HG03342 (cell line): ENCODE measurements at regions not wholly inside any gene's neighbourhood (a gene's known extent, or its start where the extent isn't known, plus 50 kb on each side); places are given as distances from the start of the nearest gene placed in this dataset.
A peak's percentile ranks its signal among the peaks of the same experiment; 100 is the strongest.

Source experiments
- ATAC-seq: cut with Tn5 transposase; IDR thresholded peaks from one replicate; pipeline ENCODE4 v1.9.1; 2021; ENCODE audit warnings: mild to moderate bottlenecking, moderate library complexity; ENCODE audit not compliant: unreplicated experiment

DNA sequence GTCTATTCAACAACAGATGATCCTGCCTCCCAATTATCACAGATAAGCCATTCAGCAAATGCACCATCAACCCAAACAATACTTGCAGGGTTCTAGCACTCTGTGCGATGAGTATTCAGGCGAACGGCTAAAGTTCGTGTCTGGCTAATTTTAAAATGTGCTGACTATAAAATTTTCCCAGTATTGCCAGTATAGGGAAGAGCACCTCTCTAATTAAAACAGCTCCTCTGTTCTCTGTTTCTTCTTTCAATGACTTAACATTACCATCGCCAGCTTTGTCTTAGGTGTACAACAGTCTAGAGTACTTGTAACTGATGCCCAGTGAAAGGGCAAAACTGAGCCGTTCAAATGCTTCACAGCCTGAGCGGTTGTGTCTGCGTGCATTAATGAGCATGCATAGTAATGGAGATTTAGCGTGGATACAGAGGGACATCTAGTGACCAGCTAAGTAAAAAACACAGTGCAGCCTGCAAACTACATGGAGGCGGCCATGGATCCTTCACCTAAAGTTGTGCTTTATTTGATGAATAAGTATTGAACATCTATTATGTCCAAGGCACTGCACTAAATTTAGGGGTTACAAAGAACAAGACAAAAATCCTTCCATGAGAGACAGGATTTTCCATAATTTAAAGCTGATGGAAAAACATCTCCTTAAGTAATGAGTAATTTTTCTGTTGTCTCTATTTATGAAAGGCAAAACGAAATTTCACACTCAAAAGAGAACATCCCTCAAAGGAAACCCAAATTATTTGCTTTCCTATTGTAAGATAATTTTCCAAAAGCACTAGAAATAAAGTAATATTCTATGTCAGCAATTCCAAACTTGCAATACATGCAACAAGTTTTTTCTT lies 120.0 kb downstream of the SETD4 start:
- ATAC-seq = no peak

DNA sequence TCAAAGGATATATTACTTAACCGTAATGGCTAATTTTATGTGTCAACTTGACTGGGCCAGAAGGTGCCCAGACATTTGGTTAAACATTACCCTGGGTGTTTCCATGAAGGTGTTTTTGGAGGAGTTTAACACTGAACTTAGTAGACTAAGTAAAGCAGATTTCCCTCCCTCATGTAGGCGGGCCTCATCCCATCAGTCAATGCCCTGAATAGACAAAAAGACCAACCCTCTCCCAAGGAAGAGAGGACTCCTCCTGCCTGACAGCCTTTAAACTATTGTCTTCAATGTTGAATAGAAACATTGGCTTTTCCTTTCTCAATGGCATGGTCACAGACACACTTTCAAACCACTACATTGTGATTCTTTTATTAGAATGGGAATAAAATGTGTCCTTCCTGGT lies 121.9 kb downstream of the SETD4 start:
- ATAC-seq = no peak

DNA sequence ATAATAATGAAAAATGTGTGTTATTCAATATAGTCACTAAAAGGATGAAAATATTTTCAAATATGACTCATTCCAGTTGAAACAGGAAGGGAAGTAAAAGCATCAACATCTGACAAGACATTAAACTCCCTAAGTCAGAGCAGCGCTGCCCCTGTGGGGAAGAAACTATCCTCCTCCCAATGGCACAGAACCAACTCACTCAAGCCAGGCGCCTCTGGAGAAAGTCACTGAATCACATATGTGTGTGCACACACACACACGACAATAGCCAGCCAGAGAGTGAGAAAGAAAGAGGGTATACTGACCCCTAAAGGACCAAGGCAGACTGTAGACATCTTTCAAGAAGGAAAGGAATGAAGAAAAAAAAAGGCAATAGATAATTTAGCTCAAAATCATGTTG lies 126.9 kb downstream of the SETD4 start:
- no peak for ATAC-seq

DNA sequence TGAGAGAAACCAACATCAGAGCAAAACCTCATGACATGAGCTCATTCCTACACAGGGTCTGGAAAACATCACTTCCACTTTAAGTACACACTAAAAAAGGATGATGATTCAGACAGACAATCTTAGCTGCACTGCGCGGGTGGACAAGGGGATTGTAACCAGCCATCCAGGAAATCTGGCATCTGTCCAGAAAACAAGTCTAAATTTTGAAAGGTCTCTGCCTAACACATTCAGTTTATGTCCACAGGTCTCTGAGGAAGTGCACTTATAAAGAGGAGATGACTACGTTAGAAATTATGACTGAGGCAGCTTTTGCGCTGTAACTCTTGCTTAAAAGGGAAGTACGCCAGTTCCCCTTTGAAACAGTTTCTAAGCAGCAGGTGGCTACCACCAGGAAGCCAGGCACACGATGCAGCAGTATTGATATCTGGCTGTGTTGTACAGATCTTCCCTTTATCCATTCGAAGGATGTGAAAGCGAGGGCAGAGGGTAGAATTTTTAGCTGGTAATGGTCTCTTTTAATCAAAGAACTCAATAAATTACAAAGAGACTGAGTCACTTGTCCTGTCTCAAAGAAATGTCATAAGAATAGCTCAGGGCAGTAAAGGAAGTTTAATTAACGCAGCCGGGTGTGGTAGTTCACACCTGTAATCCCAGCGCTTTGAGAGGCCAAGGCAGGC lies 128.0 kb downstream of the SETD4 start:
- peak; percentile 89 for ATAC-seq

DNA sequence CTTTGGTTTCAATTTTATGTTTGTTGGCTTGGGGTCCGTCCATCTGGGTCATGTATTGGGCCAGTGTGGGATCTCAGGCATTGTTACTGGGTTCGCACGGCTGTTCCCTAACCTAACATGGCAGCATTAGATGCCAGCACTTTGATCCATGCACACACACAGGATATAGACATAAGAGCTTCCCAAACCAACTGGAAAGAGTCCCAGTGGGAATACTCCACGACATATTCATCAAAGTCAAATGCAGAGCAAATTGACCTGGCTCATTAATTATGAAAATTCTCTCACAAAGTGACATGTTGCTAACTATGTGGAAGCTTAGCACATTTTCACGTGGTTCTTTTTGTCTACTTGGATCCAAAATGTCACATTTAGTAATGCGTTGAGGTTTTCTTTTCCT lies 130.4 kb downstream of the SETD4 start:
- ATAC-seq = no peak

DNA sequence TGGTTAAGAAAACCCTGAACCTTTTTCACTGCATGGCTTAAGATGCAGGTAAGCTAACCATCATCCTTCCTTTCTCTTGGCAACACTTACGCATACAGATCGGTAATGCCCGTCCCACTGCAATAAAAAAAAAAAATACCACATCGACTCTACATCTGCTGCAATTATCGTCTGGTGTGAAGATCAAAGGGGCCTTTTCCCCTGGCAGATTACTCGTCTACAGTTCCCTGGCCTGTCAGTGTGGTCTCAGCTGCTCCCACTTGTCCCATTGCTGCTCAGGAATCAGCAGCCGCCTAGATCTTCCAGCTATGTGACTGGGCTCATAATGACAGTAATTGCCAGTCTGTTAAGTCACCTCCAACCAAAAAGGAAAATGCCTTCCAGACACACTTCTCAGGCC lies 133.1 kb downstream of the SETD4 start:
- ATAC-seq = no peak

DNA sequence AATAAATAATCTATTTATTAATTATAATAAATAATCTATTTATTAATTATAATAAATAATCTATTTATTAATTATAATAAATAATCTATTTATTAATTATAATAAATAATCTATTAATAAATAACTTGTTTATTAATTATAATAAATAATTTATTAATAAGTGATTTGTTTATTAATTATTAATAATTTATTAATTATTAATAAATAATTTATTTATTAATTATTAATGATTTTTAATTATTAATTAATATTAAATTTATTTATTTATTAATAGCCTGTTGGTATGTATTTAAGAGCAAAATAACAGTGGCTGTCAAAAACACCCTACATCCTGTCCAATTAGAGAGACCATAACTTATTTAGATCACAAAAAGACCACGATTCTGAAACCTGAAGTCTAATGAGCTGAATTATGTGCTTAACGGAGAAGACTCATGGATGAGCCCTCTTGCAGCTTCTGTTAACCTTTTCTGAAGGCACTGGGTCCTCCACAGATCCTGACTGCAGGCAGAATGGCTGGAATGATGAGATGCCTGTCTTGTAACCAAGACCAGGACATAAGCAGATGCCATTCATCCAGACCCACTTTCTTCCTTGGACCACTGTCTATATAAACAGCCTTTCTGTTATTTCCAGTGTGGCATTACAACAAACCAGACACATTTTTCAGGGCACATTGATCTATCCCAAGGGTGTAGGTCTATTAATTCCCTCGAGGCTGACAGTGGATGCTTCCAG lies 134.2 kb downstream of the SETD4 start:
- ATAC-seq = no peak

DNA sequence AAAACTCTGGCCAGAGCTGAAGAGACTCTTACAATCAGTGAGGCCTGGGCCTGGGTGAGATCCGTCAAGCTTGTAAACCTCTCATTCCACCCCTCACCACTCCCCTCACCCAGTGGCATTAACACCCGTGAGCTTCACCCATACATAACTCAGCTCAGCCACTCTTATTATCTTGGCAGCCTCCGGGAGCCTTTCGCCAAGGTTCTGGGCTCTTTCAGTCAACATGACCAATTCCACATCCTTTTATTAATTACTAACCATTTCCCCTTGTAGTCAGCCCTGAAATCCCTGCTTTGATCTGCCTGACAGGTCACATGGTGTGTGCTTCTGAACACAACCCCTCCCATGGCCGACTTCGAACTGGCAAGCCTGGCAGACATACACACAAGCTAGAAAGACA lies 134.8 kb downstream of the SETD4 start:
- ATAC-seq = no peak

DNA sequence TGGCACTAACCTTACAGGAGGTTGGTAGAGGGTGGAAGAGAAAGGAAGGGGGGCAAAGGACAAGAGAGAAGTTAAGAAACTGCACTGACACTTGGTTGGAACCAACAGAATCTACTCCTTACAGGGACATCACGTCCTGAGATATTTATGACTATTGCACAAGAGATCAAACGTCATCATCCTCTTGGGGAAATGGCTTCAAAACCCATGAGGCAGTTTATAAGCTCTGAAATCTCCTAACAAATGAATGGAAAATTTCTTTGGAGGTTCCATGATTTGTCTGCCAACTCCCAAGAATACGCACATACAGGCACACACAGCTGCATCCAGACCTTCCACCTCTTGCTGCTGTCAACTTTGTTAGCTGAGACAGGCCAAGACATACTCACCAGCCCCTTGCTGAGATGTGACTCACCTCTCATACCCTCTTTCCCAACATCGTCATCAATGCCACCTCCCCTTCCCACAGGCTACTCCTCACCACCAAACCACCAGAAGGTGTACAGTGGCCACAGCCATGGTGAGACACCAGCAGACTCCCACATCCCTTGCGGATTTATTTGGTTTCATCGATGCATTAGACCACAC lies 135.5 kb downstream of the SETD4 start:
- no peak for ATAC-seq

DNA sequence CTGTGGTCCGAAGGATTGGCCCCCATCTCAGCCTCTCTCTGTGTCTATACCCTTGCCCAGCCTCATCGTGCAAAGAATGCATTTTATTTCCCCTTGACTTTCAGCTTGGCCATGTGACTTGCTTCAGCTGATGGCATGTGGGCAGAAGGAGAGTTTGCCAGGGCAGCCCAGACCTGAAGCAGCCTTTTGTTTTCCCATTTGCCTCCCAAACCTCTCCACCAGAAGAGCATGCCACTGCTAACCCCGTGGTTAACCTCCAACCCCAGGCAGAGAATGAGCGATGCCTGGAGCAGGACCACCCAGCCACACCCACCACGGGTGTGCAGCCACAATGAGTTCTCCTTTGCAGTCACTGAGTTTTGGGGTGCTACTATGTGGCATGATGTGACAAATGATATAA lies 136.4 kb downstream of the SETD4 start:
- no peak for ATAC-seq

DNA sequence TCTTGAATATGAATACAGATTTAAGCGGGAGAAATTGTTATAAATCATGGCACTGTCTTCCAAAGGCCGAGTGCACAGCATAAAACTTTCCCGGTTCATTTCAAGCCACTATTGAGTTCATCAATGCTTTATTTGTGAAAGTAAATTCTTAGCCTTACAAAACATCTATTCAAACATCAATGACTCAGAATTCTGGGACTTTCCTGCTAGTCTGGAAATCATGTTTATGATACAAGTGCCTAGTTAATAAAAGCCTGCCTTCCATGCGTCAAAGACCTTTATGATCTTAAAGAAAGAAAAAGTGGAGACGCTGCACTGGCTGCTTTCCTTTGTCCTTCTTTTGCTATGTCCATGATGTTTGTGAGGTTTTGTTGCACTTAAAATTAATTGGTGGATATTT lies 137.7 kb downstream of the SETD4 start:
- ATAC-seq = no peak

DNA sequence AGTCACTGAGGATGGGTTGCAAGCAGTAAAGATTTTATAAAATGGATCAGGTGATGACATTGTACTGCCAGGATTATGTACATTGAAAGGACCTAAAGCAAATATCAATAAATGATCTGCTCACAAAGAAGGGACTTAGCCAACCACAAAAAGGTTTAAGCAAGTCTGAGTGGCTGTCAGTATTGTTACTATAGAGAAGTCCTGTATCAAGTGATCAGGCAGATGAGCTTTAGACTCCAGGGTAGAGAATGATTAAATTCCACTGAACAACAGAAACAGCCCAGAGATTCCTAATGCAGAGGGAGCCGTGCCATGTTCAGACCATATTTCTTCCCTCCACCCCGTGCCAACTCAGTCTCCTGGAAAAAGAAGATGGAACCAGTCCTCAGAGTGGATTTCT lies 138.9 kb downstream of the SETD4 start:
- ATAC-seq = no peak

DNA sequence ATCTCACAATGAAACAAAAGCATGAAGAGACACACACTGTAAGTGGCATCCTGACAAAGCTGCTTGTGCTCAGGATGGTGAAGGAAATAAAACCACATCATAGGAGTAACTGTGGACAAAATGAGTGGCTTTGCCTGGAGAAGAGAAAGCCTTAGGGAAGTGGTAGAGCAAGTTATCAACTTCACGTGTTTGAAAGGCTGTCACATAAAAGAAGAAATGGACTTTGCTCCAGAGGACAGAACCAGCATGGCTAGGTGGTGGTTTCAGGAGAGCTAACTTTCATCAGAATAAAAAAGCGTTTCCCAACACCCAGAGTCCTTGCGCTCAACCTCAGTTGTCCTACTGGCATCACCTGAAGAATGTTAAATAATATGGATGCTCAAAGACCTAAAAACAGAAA lies 139.9 kb downstream of the SETD4 start:
- ATAC-seq = no peak

DNA sequence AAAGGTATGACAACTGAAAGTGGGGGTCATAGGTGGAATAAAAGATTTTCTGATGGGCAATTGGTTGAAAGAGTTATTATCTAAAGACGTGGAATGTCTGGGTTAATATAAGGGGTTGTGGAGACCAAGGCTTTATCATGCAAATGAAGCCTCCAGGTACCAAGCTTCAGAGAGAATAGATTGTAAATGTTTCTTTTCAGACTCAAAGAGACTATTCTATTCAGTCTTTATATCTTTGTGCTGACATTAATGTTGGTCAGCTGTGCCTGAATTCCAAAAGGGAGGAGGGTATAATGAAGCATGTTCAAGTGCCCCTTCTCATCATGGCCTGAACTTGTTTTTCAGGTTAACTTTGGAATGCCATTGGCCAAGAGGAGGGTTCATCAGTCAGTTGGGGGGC lies 145.3 kb downstream of the SETD4 start:
- ATAC-seq = no peak

DNA sequence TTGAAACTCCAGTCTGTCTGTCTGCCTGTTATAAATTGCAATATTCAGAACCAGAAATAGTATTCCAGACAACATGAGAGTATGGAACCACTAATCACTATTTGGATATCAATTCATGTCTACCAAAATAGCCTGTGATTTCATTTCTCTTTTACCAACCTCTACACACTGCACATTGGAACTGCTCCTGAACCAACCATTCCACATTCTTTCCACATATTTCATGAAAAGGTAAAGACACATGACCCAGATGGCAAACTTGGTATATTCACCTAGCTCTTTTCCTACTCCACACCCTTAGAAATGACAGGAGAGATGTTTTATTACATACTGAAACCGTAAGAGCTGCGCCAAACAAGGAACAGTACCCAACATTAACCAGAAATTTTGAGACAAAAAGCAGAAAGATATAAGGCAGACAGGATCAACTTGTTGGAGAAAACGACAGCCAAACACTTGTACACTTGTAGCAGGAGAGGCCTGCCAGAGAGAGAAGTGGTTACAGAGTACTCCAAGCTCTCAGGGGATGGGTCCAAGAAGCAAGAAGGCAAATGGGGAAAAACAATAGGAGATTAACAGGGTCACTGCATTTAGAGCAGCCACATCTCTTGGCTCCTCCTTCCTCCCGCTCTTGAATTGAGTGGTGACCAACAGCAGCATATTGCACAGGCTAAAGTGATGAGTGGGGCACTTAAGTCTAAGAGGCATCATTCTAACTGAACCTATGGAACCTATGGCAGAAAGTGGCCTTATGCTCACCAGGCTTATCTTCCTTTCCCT lies 148.7 kb downstream of the SETD4 start:
- ATAC-seq = no peak

DNA sequence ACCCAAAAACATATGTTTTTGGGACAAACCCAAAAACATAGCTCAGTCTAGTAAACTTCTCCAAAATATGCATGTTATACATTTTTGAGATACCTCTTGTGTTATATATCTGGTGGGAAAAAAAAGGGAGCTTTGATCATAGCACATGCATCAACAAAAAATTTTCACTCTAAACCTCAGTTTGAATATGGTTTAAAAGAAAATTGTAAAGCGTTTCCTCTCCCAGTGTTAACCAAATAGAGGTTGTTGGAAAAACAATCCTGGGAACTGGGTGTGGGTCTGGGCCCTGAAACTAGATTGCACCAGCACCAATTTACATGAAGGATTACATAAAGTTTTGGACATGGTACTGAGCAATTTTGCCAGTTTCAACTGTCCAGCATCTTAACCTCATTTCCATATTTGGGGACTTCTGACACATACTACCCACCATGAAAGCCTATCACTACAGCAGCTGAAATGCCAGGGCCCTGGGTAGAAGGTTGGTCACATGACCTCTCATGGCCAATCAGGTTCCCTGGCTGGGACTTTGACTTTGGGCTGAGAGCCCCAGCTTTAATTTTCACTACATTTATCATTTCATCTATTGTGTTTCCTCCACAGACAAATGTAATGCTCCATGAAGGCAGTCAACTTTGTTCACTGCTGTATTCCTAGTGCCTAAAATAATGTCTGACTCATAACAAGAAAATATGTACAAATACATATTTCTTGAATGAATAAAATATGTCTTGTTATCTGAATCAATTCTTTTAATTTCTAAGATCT lies 150.7 kb downstream of the SETD4 start:
- no peak for ATAC-seq

DNA sequence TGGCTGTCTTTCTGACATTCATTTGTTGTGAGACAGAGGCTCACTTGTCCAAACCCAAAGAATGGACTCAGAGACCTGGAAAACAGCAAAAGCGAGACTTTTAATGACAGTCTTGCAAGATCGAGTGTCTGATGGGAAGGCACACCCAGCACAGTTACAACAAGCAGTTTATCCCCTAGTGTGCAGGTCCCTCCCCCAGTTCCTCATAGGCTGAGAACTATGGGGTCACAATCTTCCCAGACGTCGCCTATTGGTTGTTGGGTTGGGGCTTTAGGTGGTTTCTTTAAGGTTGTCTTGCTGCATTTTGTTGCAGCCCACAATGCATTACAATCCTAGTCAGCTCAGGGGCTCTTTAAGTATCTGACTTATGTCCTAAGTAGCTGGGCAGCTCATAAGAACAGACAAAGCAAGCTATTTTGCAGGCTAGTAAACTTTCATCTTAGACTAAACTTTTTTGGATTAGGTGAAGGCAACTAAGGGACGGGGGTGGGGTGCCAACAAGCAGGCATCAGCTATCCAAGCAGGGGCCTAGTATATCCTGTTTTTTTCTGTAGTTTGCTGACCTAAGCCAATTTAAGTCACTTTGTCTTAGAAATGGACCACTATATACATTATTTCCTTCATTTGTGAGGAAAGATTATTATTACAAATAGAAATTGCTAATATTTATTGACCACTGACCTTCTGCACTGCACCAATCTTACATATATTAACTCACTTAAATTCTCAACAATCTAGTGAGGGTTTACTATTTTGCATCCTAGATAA lies 151.8 kb downstream of the SETD4 start:
- no peak for ATAC-seq

DNA sequence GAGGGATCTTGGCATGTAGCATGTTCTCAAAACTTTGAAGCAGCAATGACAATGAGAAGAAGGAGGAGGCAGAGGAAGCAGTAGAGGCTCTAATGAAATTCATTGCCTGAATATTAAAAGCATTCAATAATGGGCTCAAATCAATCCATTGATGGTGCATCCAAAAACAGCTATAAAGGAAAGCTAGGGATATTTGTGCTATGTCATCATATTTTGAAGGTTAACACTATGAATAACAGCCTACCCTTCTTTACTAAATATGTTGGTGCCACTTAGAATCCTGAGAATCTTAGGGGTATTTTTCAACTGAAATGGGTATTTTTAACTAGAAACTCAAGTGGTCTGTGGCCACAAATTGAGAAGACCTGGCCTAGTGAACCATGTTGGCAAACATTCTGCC lies 153.7 kb downstream of the SETD4 start:
- ATAC-seq = no peak

DNA sequence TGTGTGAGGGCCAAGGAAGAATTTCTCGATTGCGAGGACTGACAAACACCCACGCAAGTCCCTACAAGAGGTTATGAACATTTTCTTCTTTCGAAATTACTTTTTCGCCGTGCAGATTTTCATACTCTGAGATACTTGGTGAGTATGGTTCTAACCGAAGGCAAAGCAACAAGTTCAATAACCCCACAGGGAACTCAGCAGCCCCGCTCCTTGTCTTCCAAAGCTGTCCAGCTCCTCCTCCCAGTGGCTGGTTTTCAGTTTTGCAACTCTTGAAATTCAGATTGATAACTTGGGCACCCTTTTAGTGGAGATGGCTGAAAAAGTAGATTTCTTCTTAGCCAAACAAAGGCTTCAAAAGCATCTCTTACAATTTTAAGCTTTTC lies 154.4 kb downstream of the SETD4 start:
- no peak for ATAC-seq
